ENCODE measurements at regions not wholly inside any gene's neighbourhood (a gene's known extent, or its start where the extent isn't known, plus 50 kb on each side); places are given as distances from the start of the nearest gene placed in this dataset.
"Not testable (repeated sequence)": the region's sequence is repeated elsewhere in the genome, so short reads cannot be mapped to it uniquely, and the experiment has no call there.

DNA sequence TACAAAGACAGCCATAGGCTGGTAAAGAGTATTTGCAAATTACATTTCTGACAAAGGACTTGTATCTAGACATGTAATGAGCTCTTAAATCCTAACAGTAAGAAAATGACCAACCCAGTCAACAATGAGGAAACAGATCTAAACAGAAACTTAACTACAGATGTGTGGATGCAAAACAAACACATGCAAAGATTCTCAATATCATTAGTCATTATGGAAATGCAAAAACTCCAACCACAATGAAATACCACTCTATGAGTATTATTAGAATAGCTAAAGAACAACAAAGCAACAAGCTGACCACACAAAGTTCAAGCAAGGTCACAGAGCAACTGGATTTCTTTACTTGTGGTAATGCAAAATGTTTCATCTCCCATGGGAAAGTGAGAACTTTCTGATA is 275.3 kb upstream of the DPP6 start:
- TF ChIP-seq, protein P1, sequence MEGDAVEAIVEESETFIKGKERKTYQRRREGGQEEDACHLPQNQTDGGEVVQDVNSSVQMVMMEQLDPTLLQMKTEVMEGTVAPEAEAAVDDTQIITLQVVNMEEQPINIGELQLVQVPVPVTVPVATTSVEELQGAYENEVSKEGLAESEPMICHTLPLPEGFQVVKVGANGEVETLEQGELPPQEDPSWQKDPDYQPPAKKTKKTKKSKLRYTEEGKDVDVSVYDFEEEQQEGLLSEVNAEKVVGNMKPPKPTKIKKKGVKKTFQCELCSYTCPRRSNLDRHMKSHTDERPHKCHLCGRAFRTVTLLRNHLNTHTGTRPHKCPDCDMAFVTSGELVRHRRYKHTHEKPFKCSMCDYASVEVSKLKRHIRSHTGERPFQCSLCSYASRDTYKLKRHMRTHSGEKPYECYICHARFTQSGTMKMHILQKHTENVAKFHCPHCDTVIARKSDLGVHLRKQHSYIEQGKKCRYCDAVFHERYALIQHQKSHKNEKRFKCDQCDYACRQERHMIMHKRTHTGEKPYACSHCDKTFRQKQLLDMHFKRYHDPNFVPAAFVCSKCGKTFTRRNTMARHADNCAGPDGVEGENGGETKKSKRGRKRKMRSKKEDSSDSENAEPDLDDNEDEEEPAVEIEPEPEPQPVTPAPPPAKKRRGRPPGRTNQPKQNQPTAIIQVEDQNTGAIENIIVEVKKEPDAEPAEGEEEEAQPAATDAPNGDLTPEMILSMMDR (IDR thresholded peaks at IDR 0.05): not testable (repeated sequence)
- not testable (repeated sequence) for TF ChIP-seq POLR2AphosphoS5, POLR2A (IDR thresholded peaks at IDR 0.05)
